Astrocyte (in vitro differentiated cells and primary cell): ENCODE measurements at regions not wholly inside any gene's neighbourhood (a gene's known extent, or its start where the extent isn't known, plus 50 kb on each side); places are given as distances from the start of the nearest gene placed in this dataset.

Experiments
- EZH2 ChIP-seq: IDR thresholded peaks from 2 replicates; pipeline ENCODE4 v1.6.1; 2012; ENCODE audit warnings: mild to moderate bottlenecking, low read length, inconsistent platforms; ENCODE audit not compliant: insufficient read depth
- TF ChIP-seq, protein P1 (sequence below): IDR thresholded peaks from 2 replicates; pipeline ENCODE4 v1.5.1; 2011; ENCODE audit warnings: low read depth, mild to moderate bottlenecking, inconsistent platforms, low read length, moderate library complexity; ENCODE audit not compliant: insufficient read depth

DNA sequence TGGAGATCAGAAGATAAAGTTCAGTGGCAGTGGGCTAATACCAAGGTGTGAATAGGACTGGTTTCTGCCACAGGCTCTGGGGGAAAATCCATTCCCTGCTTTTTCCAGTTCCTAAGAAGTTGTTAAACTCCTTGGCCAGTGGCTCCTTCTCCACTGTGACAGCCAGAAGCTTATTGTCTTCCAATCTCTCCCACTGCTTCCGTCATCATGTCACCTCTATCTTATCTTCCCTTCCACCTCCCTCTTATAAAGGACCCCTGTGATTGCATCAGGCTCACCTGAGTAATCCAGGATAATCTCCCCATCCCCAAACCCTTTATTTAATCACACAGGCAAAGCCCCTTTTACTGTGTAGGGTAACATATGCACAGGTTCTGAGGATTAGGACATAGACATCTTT is 431.2 kb upstream of the SLC10A2 start:
- TF ChIP-seq, protein P1, sequence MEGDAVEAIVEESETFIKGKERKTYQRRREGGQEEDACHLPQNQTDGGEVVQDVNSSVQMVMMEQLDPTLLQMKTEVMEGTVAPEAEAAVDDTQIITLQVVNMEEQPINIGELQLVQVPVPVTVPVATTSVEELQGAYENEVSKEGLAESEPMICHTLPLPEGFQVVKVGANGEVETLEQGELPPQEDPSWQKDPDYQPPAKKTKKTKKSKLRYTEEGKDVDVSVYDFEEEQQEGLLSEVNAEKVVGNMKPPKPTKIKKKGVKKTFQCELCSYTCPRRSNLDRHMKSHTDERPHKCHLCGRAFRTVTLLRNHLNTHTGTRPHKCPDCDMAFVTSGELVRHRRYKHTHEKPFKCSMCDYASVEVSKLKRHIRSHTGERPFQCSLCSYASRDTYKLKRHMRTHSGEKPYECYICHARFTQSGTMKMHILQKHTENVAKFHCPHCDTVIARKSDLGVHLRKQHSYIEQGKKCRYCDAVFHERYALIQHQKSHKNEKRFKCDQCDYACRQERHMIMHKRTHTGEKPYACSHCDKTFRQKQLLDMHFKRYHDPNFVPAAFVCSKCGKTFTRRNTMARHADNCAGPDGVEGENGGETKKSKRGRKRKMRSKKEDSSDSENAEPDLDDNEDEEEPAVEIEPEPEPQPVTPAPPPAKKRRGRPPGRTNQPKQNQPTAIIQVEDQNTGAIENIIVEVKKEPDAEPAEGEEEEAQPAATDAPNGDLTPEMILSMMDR, result no peak
- no peak for TF ChIP-seq EZH2
